PC-9 (cell line): ENCODE measurements at regions not wholly inside any gene's neighbourhood (a gene's known extent, or its start where the extent isn't known, plus 50 kb on each side); places are given as distances from the start of the nearest gene placed in this dataset.

Experiments
- CTCF ChIP-seq: fragments of 200-600 bp; sonication (generic); conservative IDR thresholded peaks from 2 replicates; pipeline ENCODE4 v1.6.1; 2017; ENCODE audit warnings: mixed run types, antibody characterized with exemption, mild to moderate bottlenecking, moderate library complexity
- EZH2 ChIP-seq: fragments of 200-600 bp; sonication (generic); IDR thresholded peaks from 2 replicates; pipeline ENCODE4 v1.8.0; 2017; ENCODE audit warnings: antibody characterized with exemption, low read depth

- no peak for TF ChIP-seq CTCF
- TF ChIP-seq EZH2: no peak
Observed at GRCh38 chr5:135237748-135238103, 161.3 kb downstream of the MACROH2A1 start.
